Caki2 (cell line): ENCODE measurements at regions not wholly inside any gene's neighbourhood (a gene's known extent, or its start where the extent isn't known, plus 50 kb on each side); places are given as distances from the start of the nearest gene placed in this dataset.
"Not testable (repeated sequence)": the region's sequence is repeated elsewhere in the genome, so short reads cannot be mapped to it uniquely, and the experiment has no call there.

Source experiments
- DNase-seq: peaks from one replicate; pipeline ENCODE4 v3.0.0-alpha.2; 2015; ENCODE audit warnings: low read depth
- in situ Hi-C: cut with HindIII; loops from 2 replicates; pipeline ENCODE4 v1.10.0; 2016; ENCODE audit warnings: low sequenced_read_pairs, low pct_unique_long_range_greater_than_20kb, mixed read lengths

DNA sequence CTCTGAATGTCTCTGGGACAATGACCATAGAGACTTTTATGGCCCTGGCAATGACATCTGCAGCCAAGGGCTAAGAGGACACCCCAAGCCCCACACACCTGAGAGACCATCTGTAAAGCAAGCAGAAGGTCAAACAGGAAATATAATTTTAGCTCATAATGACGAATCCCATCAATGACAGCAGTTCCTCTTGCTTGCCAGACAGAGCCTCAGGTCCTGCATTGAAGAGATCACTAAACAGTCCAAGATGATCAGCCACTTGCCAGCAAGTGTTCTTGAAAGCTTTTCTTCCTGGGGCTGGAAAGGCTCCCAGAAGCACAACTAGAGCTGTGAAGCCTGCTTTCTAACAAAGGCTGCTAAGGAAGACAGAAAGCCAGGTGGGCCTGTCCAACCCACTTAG is 993.7 kb upstream of the AUTS2 start:
- in situ Hi-C loops, result no loop called here
- DNase-seq, result no peak

GRCh38 chr7:68610701-68611100 is 987.6 kb upstream of the AUTS2 start:
- in situ Hi-C loops, result no loop called here

GRCh38 chr7:68613405-68613804 is 984.9 kb upstream of the AUTS2 start:
- in situ Hi-C loops, result no loop called here
- peak; percentile 30 for DNase-seq

More at GRCh38 chr7:68610701-68611100, 987.6 kb upstream of the AUTS2 start:
- no peak for DNase-seq

DNA sequence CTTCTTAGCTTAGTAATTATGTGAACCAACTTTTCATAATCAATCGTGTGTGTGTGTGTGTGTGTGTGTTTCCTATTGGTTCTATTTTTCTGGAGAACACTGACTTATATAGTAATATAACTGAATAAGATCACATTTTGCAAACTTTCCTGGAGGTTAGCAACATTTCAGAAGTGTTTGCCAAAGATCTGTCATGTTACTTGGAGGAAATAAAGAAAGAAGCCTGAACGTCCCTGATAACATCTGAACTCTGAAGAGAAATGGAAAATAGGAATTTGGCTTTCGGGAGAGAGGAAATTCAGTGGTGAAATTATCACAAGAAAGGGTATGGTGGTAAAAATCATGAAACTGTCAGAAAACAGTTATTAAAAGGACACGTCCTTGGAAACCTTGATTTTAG is 984.4 kb upstream of the AUTS2 start:
- in situ Hi-C loops, result no loop called here
- DNase-seq, result no peak

DNA sequence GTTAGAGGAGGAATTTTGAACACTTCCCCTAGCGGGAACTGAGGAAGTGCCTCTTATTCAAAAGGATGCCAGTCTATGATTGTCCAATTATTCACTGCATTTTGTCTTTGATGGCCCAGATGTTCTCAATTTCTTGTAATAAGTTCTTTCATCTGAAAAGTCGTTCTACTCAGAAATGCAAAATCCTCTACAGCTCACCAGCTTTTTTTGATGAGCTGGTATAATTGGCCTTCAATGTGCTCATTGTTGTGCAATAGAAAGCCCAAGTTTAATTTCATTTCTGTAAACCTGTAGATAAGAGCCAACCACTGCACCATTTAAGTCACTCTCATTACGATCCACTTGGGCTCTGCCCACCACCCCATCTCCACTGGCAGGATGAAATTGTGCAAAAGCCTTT is 978.7 kb upstream of the AUTS2 start:
- DNase-seq, result no peak
- in situ Hi-C loops, result no loop called here

GRCh38 chr7:68622500-68622899 is 975.8 kb upstream of the AUTS2 start:
- DNase-seq, result no peak
- in situ Hi-C loops, result no loop called here

- DNase-seq, result no peak
- in situ Hi-C loops, result no loop called here
These were observed 975.2 kb upstream of the AUTS2 start for GRCh38 chr7:68623030-68623429.

DNA sequence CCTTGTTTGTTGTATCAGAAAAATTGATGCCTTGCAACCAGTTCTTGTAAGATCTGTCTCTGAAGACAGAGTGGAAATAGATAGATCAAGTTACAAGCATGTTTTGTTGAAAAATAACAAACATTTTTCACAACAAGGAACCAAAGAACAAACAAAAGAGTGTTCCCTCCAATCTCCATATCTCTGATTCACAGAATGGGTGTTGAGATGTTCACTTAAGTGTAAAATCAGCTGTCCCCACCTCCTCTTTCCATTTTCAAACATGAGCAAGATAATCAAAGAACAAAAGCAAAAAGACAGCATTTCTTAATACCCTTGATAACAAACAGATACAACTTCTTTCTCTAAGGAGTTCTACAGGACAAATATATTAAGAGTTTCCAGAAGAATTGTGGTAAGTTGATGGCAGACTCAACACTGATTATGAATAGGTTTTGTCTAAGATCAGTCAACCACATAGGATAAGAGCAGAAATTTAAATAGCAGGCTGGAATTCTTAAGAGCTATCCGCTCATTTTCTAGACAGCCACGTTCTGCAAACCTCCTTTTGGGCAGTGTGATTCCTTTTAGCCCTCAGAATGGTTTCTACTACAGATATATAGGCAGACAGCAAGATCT is 970.9 kb upstream of the AUTS2 start:
- in situ Hi-C loops, result no loop called here
- DNase-seq, result no peak

DNA sequence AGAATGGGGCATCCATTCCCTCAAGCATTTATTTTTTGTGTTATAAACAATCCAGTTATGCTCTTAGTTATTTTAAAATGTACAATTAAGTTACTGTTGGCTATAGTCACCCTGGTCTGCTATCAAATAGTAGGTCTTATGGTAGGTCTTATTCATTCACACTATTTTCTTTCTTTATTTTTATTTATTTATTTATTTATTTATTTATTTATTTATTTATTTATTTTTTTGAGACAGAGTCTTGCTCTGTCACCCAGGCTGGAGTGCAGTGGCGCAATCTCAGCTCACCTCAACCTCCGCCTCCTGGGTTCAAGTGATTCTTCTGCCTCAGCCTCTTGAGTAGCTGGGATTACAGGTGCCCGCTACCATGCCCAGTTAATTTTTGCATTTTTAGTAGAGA is 967.4 kb upstream of the AUTS2 start:
- DNase-seq, in situ Hi-C loops: not testable (repeated sequence)

GRCh38 chr7:68640103-68640502 is 958.2 kb upstream of the AUTS2 start:
- no peak for DNase-seq
- in situ Hi-C loops, result no loop called here

GRCh38 chr7:68642727-68643126 is 955.5 kb upstream of the AUTS2 start:
- in situ Hi-C loops, result no loop called here
- DNase-seq, result no peak

GRCh38 chr7:68663392-68663791 is 934.9 kb upstream of the AUTS2 start:
- in situ Hi-C loops, result no loop called here

GRCh38 chr7:68671046-68671445 is 927.2 kb upstream of the AUTS2 start:
- in situ Hi-C loops, result no loop called here
- DNase-seq, result no peak

More at GRCh38 chr7:68663392-68663791, 934.9 kb upstream of the AUTS2 start:
- no peak for DNase-seq

- no peak for DNase-seq
- in situ Hi-C loops, result no loop called here
These were observed 926.6 kb upstream of the AUTS2 start for GRCh38 chr7:68671671-68672070.

DNA sequence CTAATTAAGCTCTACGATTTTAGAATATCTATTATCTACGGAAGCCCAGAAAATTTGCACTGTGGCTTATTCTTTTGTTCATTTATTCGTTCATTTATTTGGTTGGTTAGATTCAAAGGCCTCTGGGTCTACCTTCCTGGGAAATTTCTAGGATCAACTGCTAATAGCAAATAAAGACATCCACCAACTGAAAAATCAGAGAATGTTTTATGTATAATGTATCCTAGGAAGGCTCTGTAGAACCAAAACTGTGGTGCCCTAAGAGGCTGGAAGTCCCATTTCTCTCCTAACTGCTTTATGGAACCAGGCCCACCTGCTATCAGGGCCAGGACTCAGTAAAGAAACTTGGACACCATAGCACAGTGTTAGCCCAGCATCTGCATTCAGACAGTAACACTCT is 923.4 kb upstream of the AUTS2 start:
- no peak for DNase-seq
- in situ Hi-C loops, result no loop called here

GRCh38 chr7:68676813-68677535 is 921.3 kb upstream of the AUTS2 start:
- in situ Hi-C loops, result no loop called here
- DNase-seq, result no peak

GRCh38 chr7:68678196-68678595 is 920.1 kb upstream of the AUTS2 start:
- in situ Hi-C loops, result no loop called here
- no peak for DNase-seq

GRCh38 chr7:68679459-68680234 is 918.6 kb upstream of the AUTS2 start:
- DNase-seq, result no peak
- in situ Hi-C loops, result no loop called here

- DNase-seq, result no peak
- in situ Hi-C loops, result no loop called here
These were observed 917.9 kb upstream of the AUTS2 start for GRCh38 chr7:68680235-68680872.
